Memory B cell (primary cell): ENCODE measurements at regions not wholly inside any gene's neighbourhood (a gene's known extent, or its start where the extent isn't known, plus 50 kb on each side); places are given as distances from the start of the nearest gene placed in this dataset.
"Not testable (repeated sequence)": the region's sequence is repeated elsewhere in the genome, so short reads cannot be mapped to it uniquely, and the experiment has no call there.

ENCODE experiments used
- ATAC-seq: fragments of 150-1000 bp; cut with Tn5 transposase; 2 replicates; pipeline ENCODE4 v1.10.0; 2021; ENCODE audit warnings: low read depth, mild to moderate bottlenecking, moderate library complexity
- DNase-seq, 2 donors: peaks; one replicate each; pipeline ENCODE4 v3.0.0; 2022; ENCODE audit warnings: low spot score in 2 of 2
- H3K27ac Mint-ChIP-seq: one replicate; pipeline ENCODE4 v1.8.0; 2022; ENCODE audit warnings: mild to moderate bottlenecking, moderate library complexity, mixed read lengths
- H3K27me3 Mint-ChIP-seq: one replicate; pipeline ENCODE4 v1.8.0; 2022; ENCODE audit warnings: mixed read lengths
- H3K36me3 Mint-ChIP-seq: one replicate; pipeline ENCODE4 v1.8.0; 2022; ENCODE audit warnings: mild to moderate bottlenecking, mixed read lengths
- H3K4me1 Mint-ChIP-seq: one replicate; pipeline ENCODE4 v1.8.0; 2022; ENCODE audit warnings: mixed read lengths
- H3K4me3 Mint-ChIP-seq: one replicate; pipeline ENCODE4 v1.8.0; 2022; ENCODE audit warnings: mild to moderate bottlenecking, moderate library complexity, mixed read lengths
- H3K9me3 Mint-ChIP-seq: one replicate; pipeline ENCODE4 v1.8.0; 2022; ENCODE audit warnings: mixed read lengths

DNA sequence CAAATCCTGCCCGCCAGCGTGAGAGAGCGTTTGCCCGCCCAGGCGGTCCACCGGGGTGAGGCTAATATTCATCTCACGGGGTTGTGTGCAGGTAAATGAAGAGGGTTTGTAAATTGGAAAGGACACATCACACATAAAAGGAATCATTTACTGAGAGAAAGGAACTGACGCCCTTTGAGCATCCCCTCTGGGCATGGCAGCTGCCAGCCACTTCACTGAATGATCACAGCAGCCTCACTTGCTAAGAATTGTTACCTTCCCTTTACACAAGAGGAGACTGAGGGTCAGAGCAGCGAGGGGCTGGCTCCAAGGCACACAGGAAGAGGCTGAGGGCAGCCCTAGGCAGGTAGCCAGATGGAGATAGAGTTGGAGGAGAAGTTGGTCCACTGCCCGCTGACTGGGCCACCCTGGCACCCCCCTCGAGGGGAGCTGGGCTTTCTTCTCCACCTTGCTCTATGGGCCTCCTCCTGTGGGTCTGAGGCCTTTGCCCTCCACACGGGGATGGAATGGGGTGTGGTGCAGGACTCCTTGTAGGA, 96.0 kb downstream of the FOXD2 start:
- Mint-ChIP-seq H3K36me3 (no peaks in the 10 kb centered on the region), H3K27ac (no peak overlapping the region), H3K9me3 (peaks cover 3% of the 10 kb centered on the region), H3K4me1 (peaks cover 15% of the 10 kb centered on the region), H3K4me3 (peak overlapping the region; percentile 75), H3K27me3 (peaks cover 37% of the 10 kb centered on the region)
- no peak for ATAC-seq
- no peak for DNase-seq

DNA sequence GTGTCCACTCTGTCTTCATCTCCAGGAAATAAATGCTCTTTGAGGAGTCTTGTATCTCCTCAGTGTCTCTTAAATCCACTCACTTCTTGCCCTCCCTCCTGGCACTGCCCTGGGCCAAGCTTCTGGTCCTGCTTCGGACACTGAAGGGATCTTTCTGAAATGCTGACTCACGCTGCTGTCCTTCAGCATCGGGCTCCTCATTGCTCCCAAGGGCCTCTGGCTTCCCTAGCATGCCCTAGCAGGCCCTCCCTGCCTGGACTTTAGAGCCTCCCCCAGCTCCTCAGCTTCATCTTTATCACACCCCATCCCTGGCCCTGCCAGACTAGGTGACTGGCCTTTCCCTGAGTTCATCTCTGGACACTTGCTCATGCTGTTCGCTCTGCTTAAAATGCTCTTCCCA, 96.6 kb downstream of the FOXD2 start:
- no peak overlapping the region for H3K27ac Mint-ChIP-seq
- ATAC-seq, result no peak
- H3K27me3 Mint-ChIP-seq, result peaks cover 37% of the 10 kb centered on the region
- peaks cover 3% of the 10 kb centered on the region for H3K9me3 Mint-ChIP-seq
- peaks cover 15% of the 10 kb centered on the region for H3K4me1 Mint-ChIP-seq
- H3K4me3 Mint-ChIP-seq, result no peak overlapping the region
- H3K36me3 Mint-ChIP-seq, result no peaks in the 10 kb centered on the region
- no peak for DNase-seq

DNA sequence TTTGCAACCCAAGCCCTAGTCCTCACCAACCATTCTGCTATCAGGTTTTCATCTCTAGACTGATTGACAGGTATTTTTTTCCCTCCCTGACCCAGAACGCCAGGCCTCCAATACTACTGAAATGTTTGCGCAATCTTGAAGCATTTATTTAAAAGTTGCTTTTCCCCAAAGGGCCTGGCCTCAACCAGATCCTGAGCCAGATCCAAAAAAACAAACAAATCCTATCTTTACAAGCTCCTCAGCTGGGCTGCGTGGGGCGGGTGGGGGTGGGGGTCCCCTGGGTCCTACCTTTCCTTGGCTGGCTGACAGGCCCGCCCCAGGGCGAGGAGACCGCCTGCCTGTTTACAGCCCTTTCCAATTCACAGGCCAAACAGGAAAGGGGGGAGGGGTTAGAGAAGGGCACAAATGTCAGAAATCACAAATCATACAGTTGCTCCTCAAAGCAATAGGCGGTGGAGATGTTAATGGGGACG, 98.8 kb downstream of the FOXD2 start:
- Mint-ChIP-seq H3K36me3 (no peaks in the 10 kb centered on the region), H3K27ac (no peak overlapping the region), H3K4me3 (no peak overlapping the region), H3K27me3 (peaks cover 30% of the 10 kb centered on the region), H3K4me1 (peaks cover 15% of the 10 kb centered on the region), H3K9me3 (peaks cover 1% of the 10 kb centered on the region)
- DNase-seq, result no peak
- ATAC-seq, result no peak

DNA sequence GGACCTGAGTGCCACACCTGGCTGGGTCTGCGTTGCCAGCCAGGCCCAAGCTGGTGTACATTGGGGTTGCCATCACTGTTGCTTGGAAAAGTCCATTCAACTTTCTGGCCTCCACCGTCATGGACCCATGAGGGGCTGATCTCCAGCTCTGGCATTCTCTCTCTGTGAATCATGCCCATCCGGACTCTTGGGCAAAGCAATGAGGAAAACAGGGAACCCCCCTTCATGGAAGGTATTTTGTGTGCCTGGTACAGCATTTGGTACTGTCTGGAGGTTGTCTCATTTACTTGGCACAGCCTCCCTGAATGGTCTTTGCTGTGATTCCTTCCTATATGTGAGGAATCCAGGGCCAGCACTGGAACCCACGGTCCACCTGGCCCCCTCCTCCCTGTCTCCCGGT, 99.4 kb downstream of the FOXD2 start:
- Mint-ChIP-seq H3K9me3 (peaks cover 5% of the 10 kb centered on the region), H3K4me3 (no peak overlapping the region), H3K27ac (no peak overlapping the region), H3K4me1 (peaks cover 15% of the 10 kb centered on the region), H3K27me3 (peaks cover 29% of the 10 kb centered on the region), H3K36me3 (no peaks in the 10 kb centered on the region)
- DNase-seq (no peak), ATAC-seq (no peak)

DNA sequence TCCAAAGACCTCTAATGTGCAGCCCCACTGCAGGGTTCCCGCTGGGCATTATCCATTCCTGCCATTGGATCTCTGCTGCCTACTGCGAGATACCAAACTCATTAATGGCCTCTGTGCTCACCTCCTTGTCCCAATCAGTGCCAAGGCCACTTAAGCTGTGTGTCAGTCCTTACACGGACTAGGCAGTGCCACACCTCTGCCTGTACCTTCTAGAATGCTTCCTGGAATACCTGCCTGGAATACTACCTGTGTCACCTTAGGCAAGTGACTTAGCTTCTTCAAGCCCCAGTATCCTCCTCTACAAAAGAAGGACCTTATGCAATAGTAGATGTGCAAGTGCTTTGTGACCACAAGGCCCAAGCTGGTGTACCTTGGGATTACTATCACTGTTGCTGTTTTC, 100.1 kb downstream of the FOXD2 start:
- Mint-ChIP-seq H3K9me3 (peaks cover 5% of the 10 kb centered on the region), H3K36me3 (no peaks in the 10 kb centered on the region), H3K27me3 (peaks cover 25% of the 10 kb centered on the region), H3K4me3 (no peak overlapping the region), H3K27ac (no peak overlapping the region), H3K4me1 (peaks cover 14% of the 10 kb centered on the region)
- DNase-seq, result no peak
- ATAC-seq, result no peak

GRCh38 chr1:47538530-47538929, 100.7 kb downstream of the FOXD2 start:
- not testable (repeated sequence) for H3K9me3 Mint-ChIP-seq, H3K4me1 Mint-ChIP-seq, H3K36me3 Mint-ChIP-seq, ATAC-seq, H3K27ac Mint-ChIP-seq, H3K4me3 Mint-ChIP-seq, DNase-seq
- H3K27me3 Mint-ChIP-seq, result peaks cover 23% of the 10 kb centered on the region

GRCh38 chr1:47541705-47542104, 103.9 kb downstream of the FOXD2 start:
- not testable (repeated sequence) for ATAC-seq, H3K36me3 Mint-ChIP-seq, H3K4me1 Mint-ChIP-seq, H3K27ac Mint-ChIP-seq, H3K9me3 Mint-ChIP-seq, DNase-seq, H3K4me3 Mint-ChIP-seq
- peaks cover 15% of the 10 kb centered on the region for H3K27me3 Mint-ChIP-seq

DNA sequence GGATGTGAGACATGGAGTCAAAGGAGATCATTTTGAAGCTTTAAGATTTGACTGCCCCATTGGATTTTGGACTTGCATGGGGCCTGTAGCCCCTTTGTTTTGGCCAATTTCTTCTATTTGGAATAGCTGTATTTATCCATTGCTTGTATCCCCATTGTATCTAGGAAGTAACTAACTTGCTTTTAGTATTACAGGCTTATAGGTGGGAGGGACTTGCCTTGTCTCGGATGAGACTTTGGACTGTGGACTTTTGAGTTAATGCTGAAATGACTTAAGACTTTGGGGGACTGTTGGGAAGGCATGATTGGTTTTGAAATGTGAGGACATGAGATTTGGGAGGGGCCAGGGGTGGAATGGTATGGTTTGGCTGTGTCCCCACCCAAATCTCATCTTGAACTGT, 105.2 kb downstream of the FOXD2 start:
- not testable (repeated sequence) for ATAC-seq, H3K4me3 Mint-ChIP-seq, H3K9me3 Mint-ChIP-seq, H3K4me1 Mint-ChIP-seq, H3K36me3 Mint-ChIP-seq, DNase-seq, H3K27ac Mint-ChIP-seq
- H3K27me3 Mint-ChIP-seq, result peaks cover 15% of the 10 kb centered on the region

DNA sequence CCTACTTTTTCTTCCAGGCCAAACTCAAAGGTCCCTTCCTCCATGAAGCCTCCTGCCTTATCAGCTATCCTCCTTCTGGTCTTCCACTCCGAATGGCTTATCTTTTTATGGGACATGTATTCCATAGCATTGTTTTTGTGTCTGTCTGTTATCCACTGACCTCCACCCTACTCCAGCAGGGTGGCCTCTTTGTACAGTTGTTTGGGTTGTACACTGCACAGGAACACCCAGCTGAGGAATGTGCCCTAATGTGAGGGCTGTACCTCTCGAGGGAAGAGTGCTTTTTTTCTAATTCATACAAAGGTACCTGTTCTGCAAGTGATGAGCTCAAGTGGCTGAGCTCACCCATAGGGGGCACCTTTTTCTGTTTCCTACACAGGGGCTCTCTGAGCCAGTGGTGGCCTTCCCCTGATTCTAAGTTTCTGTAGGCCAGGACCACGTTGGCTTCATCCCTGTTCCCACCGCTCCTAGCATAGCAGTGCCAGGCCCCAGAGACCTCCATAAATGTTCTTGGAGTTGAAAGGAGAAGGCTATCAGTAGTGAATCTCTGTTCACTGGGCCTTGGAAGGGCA, 108.2 kb downstream of the FOXD2 start:
- H3K4me3 Mint-ChIP-seq, result no peak overlapping the region
- peaks cover 10% of the 10 kb centered on the region for H3K27me3 Mint-ChIP-seq

DNA sequence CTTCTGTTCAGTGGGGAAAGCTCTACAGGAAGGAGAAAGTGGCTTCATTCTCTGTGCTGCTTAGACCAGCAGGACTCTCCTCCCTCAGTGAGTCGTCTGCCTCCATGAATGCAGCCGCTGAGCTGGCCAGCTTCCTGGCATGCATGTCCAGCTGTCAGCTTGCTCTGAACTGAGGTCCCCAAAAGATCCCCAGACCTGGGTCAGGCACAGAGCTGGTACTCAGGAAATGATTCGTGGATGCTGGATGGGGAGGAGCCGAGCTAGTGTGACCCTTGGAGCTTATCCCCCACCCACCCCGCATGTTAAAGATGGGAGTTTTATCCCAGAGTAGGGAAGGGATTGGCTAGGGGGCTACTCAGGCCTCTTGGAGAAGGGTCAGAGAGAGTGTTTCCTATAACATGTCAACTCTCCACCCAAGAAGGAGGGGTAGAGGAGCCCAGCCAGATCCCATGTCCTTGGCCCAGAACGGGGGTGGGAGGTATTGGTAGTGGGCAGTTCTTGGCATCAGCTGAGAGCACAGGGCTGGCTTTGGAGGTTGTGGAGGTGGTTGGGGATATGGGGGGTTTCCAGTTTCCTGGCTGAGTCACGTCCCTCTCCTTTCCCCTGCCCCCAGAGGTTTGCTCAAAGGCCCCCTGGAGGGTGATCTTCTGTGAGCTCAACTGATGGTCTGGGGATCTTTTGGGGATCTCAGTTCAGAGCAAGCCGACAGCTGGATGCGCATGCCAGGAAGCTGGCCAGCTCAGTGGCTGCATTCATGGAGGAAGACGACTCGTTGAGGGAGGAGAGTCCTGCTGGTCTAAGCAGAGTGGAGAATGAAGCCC, 110.1 kb downstream of the FOXD2 start:
- no peak for DNase-seq
- Mint-ChIP-seq H3K4me1 (no peaks in the 10 kb centered on the region), H3K36me3 (no peaks in the 10 kb centered on the region), H3K4me3 (no peak overlapping the region), H3K27me3 (peaks cover 10% of the 10 kb centered on the region), H3K9me3 (peaks cover 1% of the 10 kb centered on the region), H3K27ac (no peak overlapping the region)
- no peak for ATAC-seq

More for the DNA sequence above, 108.2 kb downstream of the FOXD2 start:
- Mint-ChIP-seq H3K4me1 (no peaks in the 10 kb centered on the region), H3K9me3 (peaks cover 6% of the 10 kb centered on the region), H3K27ac (no peak overlapping the region), H3K36me3 (no peaks in the 10 kb centered on the region)
- no peak for ATAC-seq
- no peak for DNase-seq

- H3K27ac Mint-ChIP-seq, result no peak overlapping the region
- no peaks in the 10 kb centered on the region for H3K4me1 Mint-ChIP-seq
- H3K9me3 Mint-ChIP-seq, result no peaks in the 10 kb centered on the region
- no peak for ATAC-seq
- no peak overlapping the region for H3K4me3 Mint-ChIP-seq
- no peak for DNase-seq
- H3K36me3 Mint-ChIP-seq, result no peaks in the 10 kb centered on the region
- H3K27me3 Mint-ChIP-seq, result peaks cover 12% of the 10 kb centered on the region
Measured at GRCh38 chr1:47548637-47549036, 110.8 kb downstream of the FOXD2 start.

DNA sequence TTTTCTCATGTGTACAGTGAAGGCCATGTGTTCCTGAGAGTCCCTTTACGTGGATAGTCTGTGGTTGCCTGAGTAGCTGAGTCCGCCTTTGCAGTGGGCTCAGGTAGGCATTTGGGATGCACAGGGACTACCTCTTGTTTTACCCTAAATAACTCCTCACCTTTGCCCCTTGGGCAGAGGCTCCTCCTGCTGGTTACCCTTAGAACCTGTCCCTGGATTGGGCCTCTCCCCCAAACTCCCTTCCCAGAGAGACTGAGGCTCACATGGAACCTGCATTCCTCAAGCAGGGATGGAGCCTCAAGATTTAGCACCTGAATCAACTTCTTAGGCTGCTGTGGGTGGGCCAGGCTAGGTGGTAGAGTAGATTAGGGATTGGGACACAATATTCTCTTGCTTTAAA, 111.7 kb downstream of the FOXD2 start:
- H3K27ac Mint-ChIP-seq, result no peak overlapping the region
- H3K4me3 Mint-ChIP-seq, result no peak overlapping the region
- H3K4me1 Mint-ChIP-seq, result no peaks in the 10 kb centered on the region
- DNase-seq (no peak), ATAC-seq (no peak)
- no peaks in the 10 kb centered on the region for H3K9me3 Mint-ChIP-seq
- no peaks in the 10 kb centered on the region for H3K36me3 Mint-ChIP-seq
- peaks cover 14% of the 10 kb centered on the region for H3K27me3 Mint-ChIP-seq

GRCh38 chr1:47550929-47551328, 113.1 kb downstream of the FOXD2 start:
- peaks cover 8% of the 10 kb centered on the region for H3K27me3 Mint-ChIP-seq

GRCh38 chr1:47551971-47552528, 114.2 kb downstream of the FOXD2 start:
- Mint-ChIP-seq H3K36me3 (no peaks in the 10 kb centered on the region), H3K27me3 (peaks cover 9% of the 10 kb centered on the region), H3K4me1 (no peaks in the 10 kb centered on the region), H3K4me3 (no peak overlapping the region), H3K9me3 (peaks cover 2% of the 10 kb centered on the region), H3K27ac (no peak overlapping the region)
- ATAC-seq (no peak), DNase-seq (no peak)

More at GRCh38 chr1:47550929-47551328, 113.1 kb downstream of the FOXD2 start:
- Mint-ChIP-seq H3K4me3 (no peak overlapping the region), H3K27ac (no peak overlapping the region), H3K36me3 (no peaks in the 10 kb centered on the region), H3K4me1 (no peaks in the 10 kb centered on the region), H3K9me3 (no peaks in the 10 kb centered on the region)
- no peak for ATAC-seq
- no peak for DNase-seq
